ENCODE measurements at regions not wholly inside any gene's neighbourhood (a gene's known extent, or its start where the extent isn't known, plus 50 kb on each side); places are given as distances from the start of the nearest gene placed in this dataset.

DNA sequence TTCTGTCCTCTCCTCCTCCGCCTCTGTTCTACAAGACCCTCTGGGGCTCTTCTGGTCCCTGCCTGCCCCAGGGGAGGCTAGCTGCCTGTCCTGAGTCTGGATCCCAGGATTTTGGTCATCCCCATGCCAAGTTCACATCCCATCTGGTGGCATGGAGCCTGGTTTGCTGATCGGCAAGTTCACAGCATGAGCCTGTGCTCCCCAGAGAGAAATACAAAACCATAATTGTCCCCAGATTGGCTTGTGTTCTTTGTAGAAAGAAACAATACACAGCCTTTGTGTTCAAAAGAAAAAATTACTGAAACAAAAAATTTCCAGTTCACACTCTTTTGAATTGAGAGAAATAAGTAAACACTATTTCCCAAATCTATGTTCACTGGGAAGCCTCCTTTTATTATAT lies 149.4 kb upstream of the ZC3H12A start:
- Histone ChIP-seq H3K9me3 (peaks cover 0 to 15% (median 0%) of the 10 kb centered on the region in 3 donors), H3K27ac (no peak overlapping the region), H3K27me3 (peaks cover 81% of the 10 kb centered on the region), H3K36me3 (no peaks in the 10 kb centered on the region), H3K4me1 (no peaks in the 10 kb centered on the region), H3K4me3 (no peak overlapping the region)
- TF ChIP-seq POLR2AphosphoS5 (IDR thresholded peaks at IDR 0.05) (no peak), EP300 (IDR thresholded peaks at IDR 0.05) (no peak), POLR2A (IDR thresholded peaks at IDR 0.05) (no peak)
- TF ChIP-seq, protein P1, sequence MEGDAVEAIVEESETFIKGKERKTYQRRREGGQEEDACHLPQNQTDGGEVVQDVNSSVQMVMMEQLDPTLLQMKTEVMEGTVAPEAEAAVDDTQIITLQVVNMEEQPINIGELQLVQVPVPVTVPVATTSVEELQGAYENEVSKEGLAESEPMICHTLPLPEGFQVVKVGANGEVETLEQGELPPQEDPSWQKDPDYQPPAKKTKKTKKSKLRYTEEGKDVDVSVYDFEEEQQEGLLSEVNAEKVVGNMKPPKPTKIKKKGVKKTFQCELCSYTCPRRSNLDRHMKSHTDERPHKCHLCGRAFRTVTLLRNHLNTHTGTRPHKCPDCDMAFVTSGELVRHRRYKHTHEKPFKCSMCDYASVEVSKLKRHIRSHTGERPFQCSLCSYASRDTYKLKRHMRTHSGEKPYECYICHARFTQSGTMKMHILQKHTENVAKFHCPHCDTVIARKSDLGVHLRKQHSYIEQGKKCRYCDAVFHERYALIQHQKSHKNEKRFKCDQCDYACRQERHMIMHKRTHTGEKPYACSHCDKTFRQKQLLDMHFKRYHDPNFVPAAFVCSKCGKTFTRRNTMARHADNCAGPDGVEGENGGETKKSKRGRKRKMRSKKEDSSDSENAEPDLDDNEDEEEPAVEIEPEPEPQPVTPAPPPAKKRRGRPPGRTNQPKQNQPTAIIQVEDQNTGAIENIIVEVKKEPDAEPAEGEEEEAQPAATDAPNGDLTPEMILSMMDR (IDR thresholded peaks at IDR 0.05): no peak
- WGBS, 2 donors (ENCODE audit: low coverage in 1 of 2): 57 to 86% methylated on average over 1 of the region's 2 CpGs
- no peak for ATAC-seq

GRCh38 chr1:37325509-37326437 lies 148.6 kb upstream of the ZC3H12A start:
- 28 to 39% methylated on average over 8 of the region's 11 CpGs for WGBS, 2 donors (ENCODE audit: low coverage in 1 of 2)
- peaks cover 76% of the 10 kb centered on the region for H3K27me3 ChIP-seq
- H3K27ac ChIP-seq: no peak overlapping the region
- peaks cover 0 to 15% (median 0%) of the 10 kb centered on the region in 3 donors for H3K9me3 ChIP-seq
- ATAC-seq: no peak
- no peaks in the 10 kb centered on the region for H3K36me3 ChIP-seq
- no peak for TF ChIP-seq POLR2AphosphoS5 (IDR thresholded peaks at IDR 0.05)
- no peak for TF ChIP-seq POLR2A (IDR thresholded peaks at IDR 0.05)
- TF ChIP-seq, protein P1 (IDR thresholded peaks at IDR 0.05): no peak
- no peak for TF ChIP-seq EP300 (IDR thresholded peaks at IDR 0.05)
- no peaks in the 10 kb centered on the region for H3K4me1 ChIP-seq
- no peak overlapping the region for H3K4me3 ChIP-seq

- no peak overlapping the region for H3K27ac ChIP-seq
- ATAC-seq: no peak
- no peaks in the 10 kb centered on the region for H3K36me3 ChIP-seq
- H3K4me3 ChIP-seq: no peak overlapping the region
- TF ChIP-seq POLR2A (IDR thresholded peaks at IDR 0.05) (no peak), EP300 (IDR thresholded peaks at IDR 0.05) (no peak), POLR2AphosphoS5 (IDR thresholded peaks at IDR 0.05) (no peak)
- TF ChIP-seq, protein P1 (IDR thresholded peaks at IDR 0.05): no peak
- peaks cover 43% of the 10 kb centered on the region for H3K27me3 ChIP-seq
- 75% methylated on average over 9 of the region's 9 CpGs; no CpG with 5 or more reads in 1 of the 2 donors for WGBS, 2 donors (ENCODE audit: low coverage in 1 of 2)
- peaks cover 0 to 13% (median 0%) of the 10 kb centered on the region in 3 donors for H3K9me3 ChIP-seq
- no peaks in the 10 kb centered on the region for H3K4me1 ChIP-seq
These were observed 142.3 kb upstream of the ZC3H12A start for GRCh38 chr1:37332126-37332525.

- Histone ChIP-seq H3K9me3 (peaks cover 0 to 32% (median 0%) of the 10 kb centered on the region in 3 donors), H3K27ac (no peak overlapping the region), H3K4me3 (no peak overlapping the region), H3K27me3 (peaks cover 41% of the 10 kb centered on the region), H3K4me1 (no peaks in the 10 kb centered on the region), H3K36me3 (no peaks in the 10 kb centered on the region)
- no peak for ATAC-seq
- no CpG with 5 or more reads among the region's 2 CpGs for WGBS, 2 donors (ENCODE audit: low coverage in 1 of 2)
- TF ChIP-seq POLR2AphosphoS5 (IDR thresholded peaks at IDR 0.05) (no peak), EP300 (IDR thresholded peaks at IDR 0.05) (no peak), POLR2A (IDR thresholded peaks at IDR 0.05) (no peak)
- TF ChIP-seq, protein P1 (IDR thresholded peaks at IDR 0.05): no peak
These were observed 135.7 kb upstream of the ZC3H12A start for GRCh38 chr1:37338658-37339057.

GRCh38 chr1:37342736-37343135 lies 131.6 kb upstream of the ZC3H12A start:
- no peak overlapping the region for H3K27ac ChIP-seq
- WGBS, 2 donors (ENCODE audit: low coverage in 1 of 2): 40 to 43% methylated on average over 1 to 4 of the region's 6 CpGs
- no peaks in the 10 kb centered on the region for H3K36me3 ChIP-seq
- peaks cover 0 to 19% (median 0%) of the 10 kb centered on the region in 3 donors for H3K9me3 ChIP-seq
- no peak for ATAC-seq
- H3K27me3 ChIP-seq: peaks cover 41% of the 10 kb centered on the region
- no peak overlapping the region for H3K4me3 ChIP-seq
- TF ChIP-seq, protein P1 (IDR thresholded peaks at IDR 0.05): no peak
- no peak for TF ChIP-seq EP300 (IDR thresholded peaks at IDR 0.05)
- no peak for TF ChIP-seq POLR2AphosphoS5 (IDR thresholded peaks at IDR 0.05)
- TF ChIP-seq POLR2A (IDR thresholded peaks at IDR 0.05): no peak
- H3K4me1 ChIP-seq: no peaks in the 10 kb centered on the region
